VCaP (cell line): ENCODE measurements at regions not wholly inside any gene's neighbourhood (a gene's known extent, or its start where the extent isn't known, plus 50 kb on each side); places are given as distances from the start of the nearest gene placed in this dataset.

Experiments
- H3K27ac ChIP-seq: fragments of 450-650 bp; 2 replicates; pipeline ENCODE4 v1.5.1; 2017
- TF ChIP-seq, protein P1 (sequence below): fragments of 450-650 bp; conservative IDR thresholded peaks from 2 replicates; pipeline ENCODE4 v1.5.1; 2017; ENCODE audit warnings: mild to moderate bottlenecking, moderate library complexity

DNA sequence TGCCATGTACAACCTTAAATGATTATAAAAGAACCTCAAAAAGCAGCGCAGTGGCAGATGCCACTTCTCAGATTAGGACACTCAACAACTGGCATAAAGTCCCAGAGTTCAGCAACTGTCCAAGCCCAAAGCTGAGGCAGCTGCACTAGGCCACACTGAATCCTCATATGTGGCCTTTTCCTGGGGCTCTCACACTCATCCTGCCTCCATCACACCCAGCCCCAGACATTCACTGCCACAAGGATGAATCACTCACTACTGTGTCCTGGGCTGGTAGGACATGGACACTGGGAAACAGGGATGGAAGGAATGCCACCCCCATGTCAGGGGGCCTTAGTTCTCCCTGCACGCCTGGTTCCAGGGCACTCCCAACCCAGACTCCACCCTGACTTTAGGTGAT is 547.7 kb downstream of the TNS3 start:
- H3K27ac ChIP-seq = no peak overlapping the region
- TF ChIP-seq, protein P1, sequence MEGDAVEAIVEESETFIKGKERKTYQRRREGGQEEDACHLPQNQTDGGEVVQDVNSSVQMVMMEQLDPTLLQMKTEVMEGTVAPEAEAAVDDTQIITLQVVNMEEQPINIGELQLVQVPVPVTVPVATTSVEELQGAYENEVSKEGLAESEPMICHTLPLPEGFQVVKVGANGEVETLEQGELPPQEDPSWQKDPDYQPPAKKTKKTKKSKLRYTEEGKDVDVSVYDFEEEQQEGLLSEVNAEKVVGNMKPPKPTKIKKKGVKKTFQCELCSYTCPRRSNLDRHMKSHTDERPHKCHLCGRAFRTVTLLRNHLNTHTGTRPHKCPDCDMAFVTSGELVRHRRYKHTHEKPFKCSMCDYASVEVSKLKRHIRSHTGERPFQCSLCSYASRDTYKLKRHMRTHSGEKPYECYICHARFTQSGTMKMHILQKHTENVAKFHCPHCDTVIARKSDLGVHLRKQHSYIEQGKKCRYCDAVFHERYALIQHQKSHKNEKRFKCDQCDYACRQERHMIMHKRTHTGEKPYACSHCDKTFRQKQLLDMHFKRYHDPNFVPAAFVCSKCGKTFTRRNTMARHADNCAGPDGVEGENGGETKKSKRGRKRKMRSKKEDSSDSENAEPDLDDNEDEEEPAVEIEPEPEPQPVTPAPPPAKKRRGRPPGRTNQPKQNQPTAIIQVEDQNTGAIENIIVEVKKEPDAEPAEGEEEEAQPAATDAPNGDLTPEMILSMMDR = no peak

DNA sequence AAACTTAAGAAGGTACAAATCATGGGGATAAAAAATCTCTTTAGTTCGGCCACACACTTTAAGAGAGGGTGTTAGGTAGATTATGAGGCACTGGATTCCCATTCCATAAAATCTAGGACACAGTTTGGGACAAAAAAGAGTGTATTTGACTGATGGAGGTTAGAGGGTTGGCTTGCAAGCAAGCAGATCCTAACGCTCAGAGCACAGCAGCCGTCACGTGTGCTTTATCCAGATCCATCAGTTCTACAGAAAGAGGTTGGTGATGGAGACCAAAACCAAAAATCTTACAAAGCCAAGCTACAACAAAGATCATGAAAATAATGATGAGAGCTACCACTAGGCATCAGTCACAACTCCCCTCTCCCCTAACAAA is 549.4 kb downstream of the TNS3 start:
- H3K27ac ChIP-seq = no peak overlapping the region
- TF ChIP-seq, protein P1 = no peak

DNA sequence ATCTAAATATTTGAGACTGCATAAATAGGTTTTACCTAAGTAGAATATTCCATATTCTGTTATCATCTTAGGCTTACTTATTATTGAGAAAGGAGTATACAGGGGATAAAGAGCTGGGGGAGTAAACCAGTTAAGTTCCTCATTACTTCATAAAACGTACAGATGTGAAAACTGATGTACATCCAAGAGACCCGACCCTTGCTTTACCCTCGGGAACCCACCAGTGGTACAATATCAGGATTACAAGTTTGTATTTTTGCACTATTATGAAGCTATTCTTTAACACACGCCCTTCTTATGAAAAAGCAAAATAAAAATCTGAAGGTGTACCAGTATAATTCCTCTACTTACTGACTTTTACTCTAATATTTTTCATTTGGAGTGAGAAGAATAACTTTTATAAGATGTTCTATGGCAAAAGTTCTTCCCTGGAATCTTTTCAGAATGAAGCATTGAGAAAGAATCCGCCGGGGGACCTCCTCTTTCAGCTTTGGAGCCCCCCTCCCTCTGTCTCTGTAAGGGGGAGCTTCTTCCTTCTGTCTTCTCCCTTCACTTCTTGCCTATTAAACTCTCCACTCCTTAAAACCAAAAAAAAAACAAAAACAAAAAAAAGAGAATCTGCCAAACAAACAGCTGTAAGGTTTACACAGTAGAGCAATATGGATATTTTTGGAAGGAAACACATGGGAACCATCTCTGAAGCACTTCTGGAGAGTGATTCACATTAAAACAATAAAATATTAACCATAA is 550.0 kb downstream of the TNS3 start:
- TF ChIP-seq, protein P1 = no peak
- H3K27ac ChIP-seq = no peak overlapping the region

DNA sequence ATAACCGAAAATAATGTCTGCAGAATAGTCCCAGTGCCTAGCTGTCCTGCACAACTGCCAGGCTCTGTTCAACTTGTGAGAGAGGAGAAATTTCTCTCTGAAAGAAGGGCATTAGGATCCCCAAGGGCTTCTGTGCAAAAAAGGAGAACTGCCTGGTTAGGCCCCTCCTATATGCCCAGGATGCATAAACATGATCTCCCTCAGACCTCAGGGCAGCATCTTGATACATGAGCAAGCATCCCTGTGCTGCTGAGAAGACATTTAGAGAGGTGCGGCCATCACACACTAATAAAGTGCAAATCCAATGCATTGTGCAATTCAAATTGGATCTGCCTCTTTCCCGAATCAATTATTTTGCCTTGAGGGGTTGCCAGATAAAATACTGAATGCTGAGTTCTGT is 553.6 kb downstream of the TNS3 start:
- H3K27ac ChIP-seq = no peak overlapping the region
- TF ChIP-seq, protein P1 = no peak

DNA sequence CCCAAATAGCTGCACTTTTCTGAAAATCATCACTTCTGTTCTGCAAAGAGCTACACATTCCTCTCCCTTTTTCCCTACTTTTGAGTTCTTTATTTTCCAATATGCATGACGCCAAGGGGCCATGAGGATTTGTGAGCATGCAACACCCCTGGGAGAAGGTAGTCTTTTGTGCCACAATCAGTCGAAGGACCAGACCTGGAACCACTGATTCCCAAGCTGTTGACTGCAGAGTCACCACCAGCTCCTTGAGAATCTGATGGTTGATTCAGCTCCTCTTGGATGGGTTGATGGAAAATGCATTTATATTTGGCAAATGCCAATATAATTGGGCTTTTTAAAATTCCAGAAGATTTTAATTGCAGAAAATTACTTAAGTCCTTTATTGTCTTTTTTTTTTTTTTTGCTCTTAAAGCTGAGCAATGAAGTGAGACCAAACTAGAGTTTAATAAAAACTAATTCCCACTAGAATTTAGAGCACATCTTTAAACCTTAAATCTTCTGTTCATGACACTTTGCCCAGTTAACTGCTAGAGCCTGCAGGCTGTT is 554.1 kb downstream of the TNS3 start:
- no peak overlapping the region for H3K27ac ChIP-seq
- TF ChIP-seq, protein P1 = no peak

DNA sequence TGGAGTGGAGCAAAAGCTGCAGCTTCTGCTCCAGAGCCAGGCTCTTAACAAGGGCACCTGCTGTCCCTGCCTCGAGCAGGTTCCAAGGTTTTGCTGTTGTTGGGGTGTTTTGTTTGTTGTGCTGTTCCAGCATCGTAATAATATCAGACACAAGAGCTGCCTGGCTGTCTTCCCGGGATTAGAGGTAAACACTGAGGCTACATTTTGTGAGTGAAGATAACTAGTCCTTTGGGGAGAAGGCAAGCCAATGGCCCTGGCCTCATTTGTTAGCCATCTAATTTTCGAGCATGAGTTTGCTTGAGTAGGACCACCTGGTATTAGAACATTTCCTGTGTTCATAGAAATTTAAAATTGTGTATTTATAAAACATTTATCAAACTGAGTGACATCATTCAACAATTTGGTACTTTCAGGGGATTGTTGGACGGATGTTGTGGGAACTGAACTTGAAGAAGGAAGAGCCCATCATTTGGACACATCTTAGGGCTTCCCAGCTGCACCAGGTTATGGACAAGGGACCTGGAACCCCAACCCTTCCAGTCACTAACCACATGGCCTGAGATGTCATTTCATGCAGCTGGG is 555.0 kb downstream of the TNS3 start:
- TF ChIP-seq, protein P1 = no peak
- peak overlapping the region; percentile 45 for H3K27ac ChIP-seq

DNA sequence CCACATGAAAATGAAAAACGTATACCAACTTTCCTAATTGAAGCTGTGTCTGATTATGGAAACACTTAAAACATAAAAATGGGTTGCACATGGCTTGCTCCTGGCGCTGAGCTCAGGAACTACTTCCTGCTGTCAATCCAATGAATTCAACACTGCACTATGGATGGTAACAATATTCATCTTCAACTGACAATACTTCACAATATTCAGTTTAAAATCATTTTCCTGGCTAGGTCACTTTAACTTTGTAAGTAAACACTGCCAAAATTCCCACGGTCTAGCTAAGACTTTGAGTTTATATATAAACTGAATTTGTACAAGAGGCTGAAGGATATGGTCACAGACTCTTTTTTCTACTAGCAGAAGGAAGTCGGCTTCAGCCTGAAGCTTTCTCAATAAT is 556.9 kb downstream of the TNS3 start:
- no peak overlapping the region for H3K27ac ChIP-seq
- TF ChIP-seq, protein P1 = no peak
